Muscle layer of colon (tissue), 2 donors: ENCODE measurements at regions not wholly inside any gene's neighbourhood (a gene's known extent, or its start where the extent isn't known, plus 50 kb on each side); places are given as distances from the start of the nearest gene placed in this dataset.
"Not testable (repeated sequence)": the region's sequence is repeated elsewhere in the genome, so short reads cannot be mapped to it uniquely, and the experiment has no call there.

Experiments used
- H3K27ac ChIP-seq: one replicate; pipeline ENCODE4 v1.7.0; 2013; ENCODE audit warnings: low read depth, mild to moderate bottlenecking, low read length, moderate library complexity
- H3K27me3 ChIP-seq, 2 donors: one replicate each; pipeline ENCODE4 v1.7.0; 2013; ENCODE audit warnings: low read length in 2 of 2, mild to moderate bottlenecking in 2 of 2; ENCODE audit not compliant: insufficient read depth in 2 of 2, control insufficient read depth in 1 of 2
- H3K36me3 ChIP-seq: one replicate; pipeline ENCODE4 v1.7.0; 2013; ENCODE audit warnings: mild to moderate bottlenecking, low read length; ENCODE audit not compliant: insufficient read depth
- H3K4me1 ChIP-seq: one replicate; pipeline ENCODE4 v1.7.0; 2013; ENCODE audit warnings: mild to moderate bottlenecking, low read length; ENCODE audit not compliant: insufficient read depth
- H3K4me3 ChIP-seq, 2 donors: one replicate each; pipeline ENCODE4 v1.7.0; 2013; ENCODE audit warnings: low read length in 2 of 2, low read depth in 1 of 2, mild to moderate bottlenecking in 1 of 2, moderate library complexity in 1 of 2
- H3K9ac ChIP-seq: one replicate; pipeline ENCODE4 v1.7.0; 2013; ENCODE audit warnings: low read length
- H3K9me3 ChIP-seq: one replicate; pipeline ENCODE4 v1.7.0; 2013; ENCODE audit warnings: mild to moderate bottlenecking, low read length
- donor health status: abdominal sarcoma.
- donor health status: Adenocarcinoma of cecum.

- H3K36me3 ChIP-seq = no peaks in the 10 kb centered on the region
- peaks cover 2% of the 10 kb centered on the region for H3K4me1 ChIP-seq
- H3K9ac ChIP-seq = no peak overlapping the region
- no peaks in the 10 kb centered on the region for H3K9me3 ChIP-seq
- no peak overlapping the region for H3K27ac ChIP-seq
- no peak overlapping the region for H3K4me3 ChIP-seq
- no peaks in the 10 kb centered on the region for H3K27me3 ChIP-seq
Measured at GRCh38 chr3:29171043-29171990, 109.6 kb upstream of the RBMS3 start.

- Histone ChIP-seq H3K4me1 (peaks cover 16% of the 10 kb centered on the region), H3K27ac (no peak overlapping the region), H3K9me3 (no peaks in the 10 kb centered on the region), H3K9ac (no peak overlapping the region), H3K4me3 (no peak overlapping the region), H3K27me3 (no peaks in the 10 kb centered on the region), H3K36me3 (no peaks in the 10 kb centered on the region)
Measured at GRCh38 chr3:29176501-29176900, 104.4 kb upstream of the RBMS3 start.

- Histone ChIP-seq H3K27me3 (no peaks in the 10 kb centered on the region), H3K4me3 (no peak overlapping the region), H3K9me3 (no peaks in the 10 kb centered on the region), H3K9ac (no peak overlapping the region), H3K27ac (no peak overlapping the region), H3K4me1 (peaks cover 16% of the 10 kb centered on the region), H3K36me3 (no peaks in the 10 kb centered on the region)
Measured at GRCh38 chr3:29178809-29179793, 101.8 kb upstream of the RBMS3 start.

GRCh38 chr3:29181149-29181780, 99.6 kb upstream of the RBMS3 start:
- no peak overlapping the region for H3K9ac ChIP-seq
- H3K27me3 ChIP-seq = no peaks in the 10 kb centered on the region
- H3K9me3 ChIP-seq = no peaks in the 10 kb centered on the region
- H3K4me1 ChIP-seq = peaks cover 15% of the 10 kb centered on the region
- no peak overlapping the region for H3K27ac ChIP-seq
- no peak overlapping the region for H3K4me3 ChIP-seq
- H3K36me3 ChIP-seq = no peaks in the 10 kb centered on the region

- no peaks in the 10 kb centered on the region for H3K27me3 ChIP-seq
- no peaks in the 10 kb centered on the region for H3K9me3 ChIP-seq
- H3K4me1 ChIP-seq = peaks cover 10% of the 10 kb centered on the region
- H3K27ac ChIP-seq = no peak overlapping the region
- no peak overlapping the region for H3K4me3 ChIP-seq
- no peaks in the 10 kb centered on the region for H3K36me3 ChIP-seq
- H3K9ac ChIP-seq = no peak overlapping the region
Measured at GRCh38 chr3:29181872-29182271, 99.0 kb upstream of the RBMS3 start.

GRCh38 chr3:29182828-29183227, 98.0 kb upstream of the RBMS3 start:
- not testable (repeated sequence) for H3K4me1 ChIP-seq, H3K27me3 ChIP-seq, H3K4me3 ChIP-seq, H3K27ac ChIP-seq, H3K9ac ChIP-seq, H3K9me3 ChIP-seq, H3K36me3 ChIP-seq

- Histone ChIP-seq H3K27me3 (no peaks in the 10 kb centered on the region), H3K4me1 (peaks cover 9% of the 10 kb centered on the region), H3K4me3 (no peak overlapping the region), H3K36me3 (no peaks in the 10 kb centered on the region), H3K9ac (no peak overlapping the region), H3K27ac (no peak overlapping the region), H3K9me3 (no peaks in the 10 kb centered on the region)
Measured at GRCh38 chr3:29183346-29184087, 97.4 kb upstream of the RBMS3 start.

- H3K27me3 ChIP-seq = no peaks in the 10 kb centered on the region
- H3K27ac ChIP-seq = no peak overlapping the region
- H3K36me3 ChIP-seq = no peaks in the 10 kb centered on the region
- no peak overlapping the region for H3K9ac ChIP-seq
- H3K4me3 ChIP-seq = no peak overlapping the region
- H3K4me1 ChIP-seq = no peaks in the 10 kb centered on the region
- no peaks in the 10 kb centered on the region for H3K9me3 ChIP-seq
Measured at GRCh38 chr3:29185706-29186105, 95.2 kb upstream of the RBMS3 start.

- no peak overlapping the region for H3K27ac ChIP-seq
Measured at GRCh38 chr3:29186131-29186599, 94.7 kb upstream of the RBMS3 start.

GRCh38 chr3:29186982-29187725, 93.7 kb upstream of the RBMS3 start:
- Histone ChIP-seq H3K4me1 (no peaks in the 10 kb centered on the region), H3K9ac (no peak overlapping the region), H3K4me3 (no peak overlapping the region), H3K27ac (no peak overlapping the region), H3K9me3 (no peaks in the 10 kb centered on the region), H3K27me3 (no peaks in the 10 kb centered on the region), H3K36me3 (no peaks in the 10 kb centered on the region)

More at GRCh38 chr3:29186131-29186599, 94.7 kb upstream of the RBMS3 start:
- H3K4me3 ChIP-seq = no peak overlapping the region
- no peak overlapping the region for H3K9ac ChIP-seq
- no peaks in the 10 kb centered on the region for H3K27me3 ChIP-seq
- H3K36me3 ChIP-seq = no peaks in the 10 kb centered on the region
- H3K4me1 ChIP-seq = no peaks in the 10 kb centered on the region
- H3K9me3 ChIP-seq = no peaks in the 10 kb centered on the region
